NCI-H226 (cell line): ENCODE measurements at regions not wholly inside any gene's neighbourhood (a gene's known extent, or its start where the extent isn't known, plus 50 kb on each side); places are given as distances from the start of the nearest gene placed in this dataset.

Experiments
- DNase-seq: peaks from one replicate; pipeline ENCODE4 v3.0.0-alpha.2; 2015

- DNase-seq, result no peak
Measured at GRCh38 chr14:76924371-76925096, 98.3 kb downstream of the LRRC74A start.

DNA sequence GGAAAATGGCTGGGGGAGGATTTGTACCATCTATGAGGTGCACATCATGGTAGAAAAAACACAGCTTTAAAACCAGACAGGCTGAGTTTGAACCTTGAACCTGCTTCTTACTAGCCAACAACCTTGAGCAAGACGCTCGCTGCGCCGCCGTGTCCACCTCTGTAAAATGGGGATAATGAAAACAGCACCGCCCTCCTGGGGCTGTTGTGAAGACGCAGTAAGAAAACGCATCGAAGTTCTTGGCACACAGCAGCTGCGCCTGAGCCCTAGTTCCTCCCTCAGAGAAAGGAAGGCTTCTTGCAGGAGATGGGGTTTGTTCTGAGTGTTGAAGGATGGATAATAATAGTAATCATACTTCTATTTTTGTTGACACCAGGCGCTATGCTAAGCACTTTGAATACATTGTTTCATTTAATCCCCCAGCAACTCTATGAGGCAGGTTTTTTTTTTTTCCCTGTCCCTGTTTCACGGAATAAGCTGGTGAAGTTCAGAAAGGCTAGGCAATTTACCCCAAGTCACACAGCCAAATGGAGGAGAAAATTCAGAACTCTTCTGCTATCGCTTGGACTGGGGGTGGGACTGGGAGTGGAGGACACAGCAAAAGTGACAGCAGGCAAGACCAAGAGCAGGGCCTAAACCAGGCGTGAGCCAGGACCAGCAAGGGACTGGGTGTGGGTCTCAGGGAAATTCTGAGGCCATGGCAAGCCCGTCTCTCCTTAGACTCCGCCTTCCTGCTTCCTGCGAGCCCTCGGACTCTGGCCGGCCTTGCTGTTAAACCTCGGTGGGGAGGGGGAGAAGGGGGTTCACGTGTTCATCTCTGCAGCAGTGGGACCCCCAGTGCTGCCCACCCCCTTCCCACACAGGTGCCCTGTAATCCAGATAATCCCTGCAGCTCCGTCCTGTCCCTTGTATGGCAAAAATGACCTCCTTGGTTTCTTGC lies 97.5 kb downstream of the LRRC74A start:
- no peak for DNase-seq

DNA sequence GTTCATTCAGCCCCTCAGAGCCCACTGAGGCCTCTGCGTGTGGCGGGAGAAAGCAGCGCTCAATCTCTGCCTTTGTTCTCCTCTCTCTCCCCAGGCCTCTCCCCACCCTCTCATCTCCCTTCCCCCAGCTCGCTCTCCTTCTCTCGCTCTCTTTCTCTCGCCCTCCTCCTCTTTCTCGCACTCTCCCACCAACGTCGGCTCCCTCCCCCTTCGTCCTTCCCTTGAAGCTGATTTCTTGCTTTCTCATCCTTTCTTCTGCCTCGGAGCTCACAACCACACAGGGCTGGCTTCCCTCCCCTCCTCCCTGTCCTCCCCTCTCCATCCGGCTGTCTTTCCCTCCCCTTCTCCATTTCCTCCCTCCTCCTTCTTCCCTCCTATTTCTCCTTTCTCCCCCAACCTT lies 96.4 kb downstream of the LRRC74A start:
- DNase-seq, result no peak

GRCh38 chr14:76922092-76922491 lies 95.9 kb downstream of the LRRC74A start:
- DNase-seq, result no peak

GRCh38 chr14:76921088-76921399 lies 94.8 kb downstream of the LRRC74A start:
- no peak for DNase-seq

DNA sequence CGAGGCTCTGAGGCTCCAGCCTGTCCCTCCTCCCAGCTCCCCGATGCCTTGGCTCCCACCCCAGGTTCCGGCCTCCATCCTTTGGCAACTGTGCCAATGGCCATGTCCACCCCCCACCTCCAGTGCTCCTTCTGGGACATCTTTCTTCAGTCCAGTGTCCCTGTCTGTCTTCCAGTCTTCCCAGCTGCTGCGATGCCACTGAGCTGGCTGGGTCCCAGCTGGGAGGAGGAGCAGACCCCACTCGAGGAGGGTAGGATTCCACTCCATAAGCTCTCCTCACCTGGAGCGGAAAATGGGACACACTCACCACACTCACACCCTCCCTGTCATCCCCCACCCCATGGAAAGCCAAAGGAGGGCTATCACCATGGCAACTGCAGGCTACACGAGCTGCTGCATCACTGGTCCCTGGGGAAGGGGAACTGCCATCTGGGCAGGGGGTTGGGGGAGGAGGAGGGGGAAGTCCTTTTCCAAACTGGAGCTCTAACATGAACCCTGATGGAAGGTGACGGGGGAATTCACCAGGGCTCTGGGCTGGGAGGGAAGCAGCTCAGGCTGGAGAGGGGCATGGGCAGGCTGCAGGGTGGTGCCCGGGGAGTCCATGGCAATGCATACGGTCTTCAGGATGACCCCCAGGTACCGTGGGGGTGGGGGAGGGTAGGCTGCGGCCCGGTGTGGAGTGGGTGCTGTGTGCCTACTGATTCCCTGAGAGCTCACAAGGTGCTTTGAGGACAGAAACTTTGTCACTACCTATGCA lies 94.3 kb downstream of the LRRC74A start:
- DNase-seq, result no peak

DNA sequence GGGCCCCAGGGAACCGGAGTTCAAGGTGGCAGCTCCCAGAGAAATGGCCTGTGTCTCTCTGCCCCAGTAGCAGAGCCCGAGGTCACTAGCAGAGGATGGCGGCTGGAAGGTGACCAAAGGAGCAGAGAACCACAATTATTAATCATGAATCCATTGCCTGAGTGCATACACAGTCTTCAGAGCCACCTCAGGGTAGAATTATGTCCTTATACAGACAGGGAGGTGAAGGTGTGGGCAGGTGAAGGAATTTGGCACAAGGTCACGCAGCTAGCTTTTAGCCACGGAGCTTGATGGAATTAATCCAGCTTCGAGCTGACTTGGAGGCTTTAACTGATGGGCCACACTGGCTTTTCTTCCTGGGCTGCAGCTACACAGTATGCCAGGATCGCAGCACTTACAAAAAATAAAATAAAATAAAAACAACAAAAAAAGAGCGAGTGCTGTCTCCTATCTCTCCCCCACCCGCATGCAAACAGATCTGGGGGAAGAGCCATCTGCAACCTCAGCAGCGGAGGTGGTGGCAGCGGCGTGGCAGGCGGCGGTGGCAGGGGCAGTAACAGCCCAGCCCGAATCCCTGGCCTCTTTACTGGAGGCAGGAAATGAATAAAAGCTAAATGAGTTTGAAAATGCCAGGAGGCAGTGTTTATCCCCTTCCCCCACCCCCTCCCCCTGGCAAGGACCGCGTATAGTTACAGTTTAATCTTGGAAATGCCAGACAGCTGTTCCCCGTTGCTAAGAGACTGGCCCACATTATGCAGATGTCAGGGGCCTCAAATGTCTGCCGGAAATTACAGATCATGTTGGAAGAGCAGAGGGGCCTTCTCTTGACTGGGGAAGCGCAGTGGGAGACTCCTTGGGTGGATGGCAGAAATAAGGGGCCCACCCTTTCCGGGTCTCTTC lies 93.5 kb downstream of the LRRC74A start:
- no peak for DNase-seq
